DND-41 (cell line): ENCODE measurements at regions not wholly inside any gene's neighbourhood (a gene's known extent, or its start where the extent isn't known, plus 50 kb on each side); places are given as distances from the start of the nearest gene placed in this dataset.

ENCODE experiments used
- ATAC-seq: fragments of 200-7000 bp; cut with Tn5 transposase; 3 replicates; pipeline ENCODE4 v1.9.1; 2021; ENCODE audit warnings: low read depth; ENCODE audit not compliant: insufficient read depth
- DNase-seq: peaks from one replicate; pipeline ENCODE4 v3.0.0-alpha.2; 2020
- H2AFZ ChIP-seq: 2 replicates; pipeline ENCODE4 v1.6.0; 2012; ENCODE audit warnings: low read depth, low read length
- H3K27ac ChIP-seq: 2 replicates; pipeline ENCODE4 v1.5.1; 2012; ENCODE audit warnings: low read length, inconsistent platforms
- H3K27me3 ChIP-seq: fragments of 200-600 bp; sonication (generic); 2 replicates; pipeline ENCODE4 v1.6.0; 2012; ENCODE audit warnings: low read length, mild to moderate bottlenecking, inconsistent platforms; ENCODE audit not compliant: insufficient read depth, poor library complexity
- H3K36me3 ChIP-seq: 2 replicates; pipeline ENCODE4 v1.5.1; 2012; ENCODE audit warnings: low read length, inconsistent platforms; ENCODE audit not compliant: insufficient read depth
- H3K4me1 ChIP-seq: 2 replicates; pipeline ENCODE4 v1.5.1; 2012; ENCODE audit warnings: mild to moderate bottlenecking, low read length; ENCODE audit not compliant: insufficient read depth
- H3K4me2 ChIP-seq: 2 replicates; pipeline ENCODE4 v1.6.0; 2012; ENCODE audit warnings: mild to moderate bottlenecking, moderate library complexity, low read length, inconsistent platforms; ENCODE audit not compliant: insufficient read depth
- H3K4me3 ChIP-seq, 2 experiments: fragments of 200-600 bp in 1 of 2; shearing (Covaris generic) in 1 of 2; 2 replicates each; pipeline ENCODE4 v1.5.1; 2012 to 2016; ENCODE audit warnings: inconsistent platforms in 2 of 2, low read length in 2 of 2, mild to moderate bottlenecking in 2 of 2, low read depth in 1 of 2, moderate library complexity in 1 of 2
- H3K79me2 ChIP-seq: 2 replicates; pipeline ENCODE4 v1.6.0; 2012; ENCODE audit warnings: low read length, inconsistent platforms; ENCODE audit not compliant: insufficient read depth
- H3K9ac ChIP-seq: 2 replicates; pipeline ENCODE4 v1.6.0; 2012; ENCODE audit warnings: low read depth, mild to moderate bottlenecking, inconsistent platforms, low read length, moderate library complexity
- H3K9me3 ChIP-seq: 2 replicates; pipeline ENCODE4 v1.5.1; 2012; ENCODE audit warnings: low read length, moderate library complexity, mild to moderate bottlenecking, inconsistent platforms; ENCODE audit not compliant: insufficient read depth, severe bottlenecking
- H4K20me1 ChIP-seq: 2 replicates; pipeline ENCODE4 v1.6.0; 2012; ENCODE audit warnings: low read length; ENCODE audit not compliant: insufficient read depth
- CTCF ChIP-seq: IDR thresholded peaks from 2 replicates; pipeline ENCODE4 v1.5.1; 2012; ENCODE audit warnings: borderline replicate concordance, low read length, moderate library complexity, mild to moderate bottlenecking; ENCODE audit not compliant: poor library complexity, severe bottlenecking; ENCODE audit errors: extremely low read depth
- EZH2 ChIP-seq: IDR thresholded peaks from 3 replicates; pipeline ENCODE4 v1.6.1; 2012; ENCODE audit warnings: borderline replicate concordance, low read depth, mild to moderate bottlenecking, moderate library complexity, low read length, inconsistent platforms; ENCODE audit not compliant: severe bottlenecking

DNA sequence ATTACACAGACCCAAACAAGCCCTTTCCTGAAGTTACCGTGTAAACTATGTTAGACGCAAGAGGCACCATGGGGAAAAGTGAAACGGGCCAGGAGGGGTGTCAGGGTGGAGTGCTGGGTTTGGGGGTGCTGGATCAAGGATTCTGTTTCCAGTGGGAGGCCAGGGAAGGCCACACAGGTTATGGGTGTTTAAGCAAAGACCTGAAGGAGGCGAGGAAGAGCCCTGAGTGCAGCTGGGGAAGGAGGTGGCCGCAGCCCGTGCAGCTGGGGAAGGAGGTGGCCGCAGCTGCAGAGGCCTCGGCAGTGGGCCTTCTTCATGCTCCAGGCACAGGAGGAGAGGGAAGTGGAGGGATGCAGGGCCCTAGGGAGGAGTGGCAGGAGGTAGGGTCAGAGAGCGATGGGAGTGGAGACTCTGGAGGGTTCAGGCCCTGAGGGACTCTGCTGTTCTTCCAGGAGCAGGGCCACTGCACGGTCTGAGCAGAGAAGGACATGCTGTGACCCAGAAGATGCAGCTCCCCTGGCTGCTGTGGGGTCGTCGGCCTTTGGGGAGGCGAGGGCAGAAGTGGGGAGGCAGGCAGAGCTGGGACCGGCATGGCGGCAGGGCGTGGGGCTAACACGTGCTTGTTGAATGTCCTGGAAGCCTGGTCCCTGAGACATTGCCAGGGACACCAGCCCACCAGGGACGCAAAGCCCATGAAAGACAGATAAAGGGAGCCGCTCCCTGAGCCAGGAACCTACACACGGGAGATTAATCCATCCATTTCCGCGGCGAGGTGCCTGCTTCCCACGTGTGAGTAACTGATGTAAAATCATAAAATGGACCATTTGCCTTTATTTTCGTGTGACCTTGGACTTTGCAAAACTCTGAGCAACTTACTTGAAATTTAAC lies 1049.1 kb downstream of the BRD1 start:
- TF ChIP-seq CTCF = no peak
- TF ChIP-seq EZH2 = no peak
- Histone ChIP-seq H3K4me1 (no peaks in the 10 kb centered on the region), H3K27ac (no peak overlapping the region), H3K27me3 (no peaks in the 10 kb centered on the region), H3K4me2 (no peak overlapping the region), H3K9me3 (peaks cover 26% of the 10 kb centered on the region), H3K36me3 (no peaks in the 10 kb centered on the region), H3K4me3 (no peak overlapping the region), H3K9ac (no peak overlapping the region), H3K79me2 (no peaks in the 10 kb centered on the region), H2AFZ (no peak overlapping the region), H4K20me1 (no peaks in the 10 kb centered on the region)
- ATAC-seq (no peak), DNase-seq (no peak)

DNA sequence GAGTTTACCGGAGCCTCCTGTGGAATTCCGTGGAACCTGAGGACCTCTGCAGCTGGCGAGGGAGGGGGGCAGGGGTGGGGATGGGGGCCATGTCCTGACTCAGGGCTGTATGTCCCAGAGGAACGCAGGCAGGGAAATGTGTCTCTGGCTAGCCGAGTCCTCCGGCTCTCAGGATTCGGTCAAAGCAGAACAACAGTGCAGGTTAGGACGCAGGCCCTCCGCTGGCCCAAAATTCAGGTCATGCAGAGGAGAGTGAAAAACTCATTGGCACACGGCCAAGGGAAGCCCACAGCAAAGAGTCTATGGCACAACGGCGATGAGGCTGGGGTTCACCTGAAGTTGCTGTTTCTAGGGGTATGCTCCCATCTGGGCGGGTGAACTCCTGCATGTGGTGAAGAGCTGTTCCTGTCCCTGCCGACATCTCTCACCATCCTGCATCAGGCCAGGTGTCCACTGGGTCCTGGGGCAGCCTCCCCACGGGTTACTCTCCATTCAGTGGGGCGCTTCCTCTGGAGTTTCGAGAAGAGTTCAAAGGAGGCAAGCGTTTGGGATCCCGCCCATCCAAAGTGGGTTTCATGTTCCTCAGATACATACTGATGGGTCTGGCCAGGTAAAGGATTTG lies 1055.3 kb downstream of the BRD1 start:
- H3K9me3 ChIP-seq = peaks cover 17% of the 10 kb centered on the region
- H3K4me2 ChIP-seq = no peak overlapping the region
- H3K9ac ChIP-seq = no peak overlapping the region
- ATAC-seq = no peak
- H3K27me3 ChIP-seq = peaks cover 4% of the 10 kb centered on the region
- no peaks in the 10 kb centered on the region for H4K20me1 ChIP-seq
- H3K4me3 ChIP-seq = no peak overlapping the region
- TF ChIP-seq EZH2 = no peak
- TF ChIP-seq CTCF = no peak
- H3K36me3 ChIP-seq = no peaks in the 10 kb centered on the region
- no peaks in the 10 kb centered on the region for H3K4me1 ChIP-seq
- H3K27ac ChIP-seq = no peak overlapping the region
- no peaks in the 10 kb centered on the region for H3K79me2 ChIP-seq
- DNase-seq = no peak
- no peak overlapping the region for H2AFZ ChIP-seq

DNA sequence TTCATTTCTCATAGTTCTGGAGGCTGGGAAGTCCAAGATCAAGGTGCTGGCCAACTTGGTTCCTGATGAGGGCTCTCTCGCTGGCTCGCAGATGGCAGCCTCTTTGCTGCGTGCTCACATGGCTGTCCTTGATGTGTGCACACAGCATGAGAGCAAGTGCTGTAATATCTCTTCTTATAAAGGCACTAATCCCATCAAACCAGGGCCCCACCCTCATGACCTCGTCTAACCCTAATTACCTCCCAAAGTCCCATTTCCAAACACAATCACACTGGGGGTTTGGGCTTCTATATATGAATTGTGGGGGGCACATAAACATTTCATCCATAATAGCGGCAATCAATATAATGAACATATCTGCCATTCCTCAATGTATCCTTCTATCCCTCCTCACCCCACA lies 1062.1 kb downstream of the BRD1 start:
- no peak overlapping the region for H2AFZ ChIP-seq
- no peak overlapping the region for H3K9ac ChIP-seq
- H4K20me1 ChIP-seq = no peaks in the 10 kb centered on the region
- no peaks in the 10 kb centered on the region for H3K4me1 ChIP-seq
- DNase-seq (no peak), ATAC-seq (no peak)
- H3K4me3 ChIP-seq = no peak overlapping the region
- no peak overlapping the region for H3K27ac ChIP-seq
- H3K27me3 ChIP-seq = peaks cover 4% of the 10 kb centered on the region
- H3K79me2 ChIP-seq = no peaks in the 10 kb centered on the region
- peaks cover 2% of the 10 kb centered on the region for H3K9me3 ChIP-seq
- H3K4me2 ChIP-seq = no peak overlapping the region
- no peak for TF ChIP-seq EZH2
- TF ChIP-seq CTCF = no peak
- no peaks in the 10 kb centered on the region for H3K36me3 ChIP-seq
